ENCODE measurements at regions not wholly inside any gene's neighbourhood (a gene's known extent, or its start where the extent isn't known, plus 50 kb on each side); places are given as distances from the start of the nearest gene placed in this dataset.
"Not testable (repeated sequence)": the region's sequence is repeated elsewhere in the genome, so short reads cannot be mapped to it uniquely, and the experiment has no call there.

DNA sequence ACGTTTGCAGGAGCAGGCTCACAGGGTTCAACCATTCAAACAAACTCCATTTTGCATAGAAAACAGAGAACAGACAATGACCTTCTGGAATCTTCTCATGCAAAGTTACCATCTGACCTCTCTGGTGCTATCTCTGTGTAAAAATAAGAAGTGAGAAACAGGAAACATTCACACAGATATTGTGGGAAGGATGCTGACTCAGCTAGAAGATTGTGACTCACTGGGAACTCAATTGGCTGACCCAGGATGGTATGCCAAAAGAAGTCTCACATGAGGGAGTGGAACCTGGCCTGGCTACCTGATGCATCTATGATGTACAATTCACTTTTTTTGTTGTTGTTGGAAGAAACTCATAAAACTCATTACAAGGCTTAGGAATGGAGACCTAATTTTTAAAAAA, 61.1 kb upstream of the TBX18 start:
- ChIA-PET CTCF (no interaction called here), POLR2A (ENCODE audit: low non-redundant PET) (no interaction called here)
- DNase-seq (ENCODE audit: low spot score), result peak; percentile 69
- H3K27ac ChIP-seq, result no peak overlapping the region
- TF ChIP-seq, protein P1, sequence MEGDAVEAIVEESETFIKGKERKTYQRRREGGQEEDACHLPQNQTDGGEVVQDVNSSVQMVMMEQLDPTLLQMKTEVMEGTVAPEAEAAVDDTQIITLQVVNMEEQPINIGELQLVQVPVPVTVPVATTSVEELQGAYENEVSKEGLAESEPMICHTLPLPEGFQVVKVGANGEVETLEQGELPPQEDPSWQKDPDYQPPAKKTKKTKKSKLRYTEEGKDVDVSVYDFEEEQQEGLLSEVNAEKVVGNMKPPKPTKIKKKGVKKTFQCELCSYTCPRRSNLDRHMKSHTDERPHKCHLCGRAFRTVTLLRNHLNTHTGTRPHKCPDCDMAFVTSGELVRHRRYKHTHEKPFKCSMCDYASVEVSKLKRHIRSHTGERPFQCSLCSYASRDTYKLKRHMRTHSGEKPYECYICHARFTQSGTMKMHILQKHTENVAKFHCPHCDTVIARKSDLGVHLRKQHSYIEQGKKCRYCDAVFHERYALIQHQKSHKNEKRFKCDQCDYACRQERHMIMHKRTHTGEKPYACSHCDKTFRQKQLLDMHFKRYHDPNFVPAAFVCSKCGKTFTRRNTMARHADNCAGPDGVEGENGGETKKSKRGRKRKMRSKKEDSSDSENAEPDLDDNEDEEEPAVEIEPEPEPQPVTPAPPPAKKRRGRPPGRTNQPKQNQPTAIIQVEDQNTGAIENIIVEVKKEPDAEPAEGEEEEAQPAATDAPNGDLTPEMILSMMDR (conservative IDR thresholded peaks at IDR 0.05; ENCODE audit: low read depth), result no peak

DNA sequence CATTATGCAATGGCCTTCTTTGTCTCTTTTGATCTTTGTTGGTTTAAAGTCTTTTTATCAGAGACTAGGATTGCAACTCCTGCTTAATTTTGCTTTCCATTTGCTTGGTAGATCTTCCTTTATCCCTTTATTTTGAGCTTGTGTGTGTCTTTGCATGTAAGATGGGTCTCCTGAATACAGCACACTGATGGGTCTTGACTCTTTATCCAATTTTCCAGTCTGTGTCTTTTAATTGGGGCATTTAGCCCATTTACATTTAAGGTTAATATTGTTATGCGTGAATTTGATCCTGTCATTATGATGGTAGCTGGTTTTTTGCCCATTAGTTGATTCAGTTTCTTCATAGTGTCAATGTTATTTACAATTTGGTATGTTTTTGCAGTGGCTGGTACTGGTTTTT, 56.9 kb upstream of the TBX18 start:
- DNase-seq (ENCODE audit: low spot score); CTCF ChIA-PET; POLR2A ChIA-PET (ENCODE audit: low non-redundant PET); H3K27ac ChIP-seq: not testable (repeated sequence)

DNA sequence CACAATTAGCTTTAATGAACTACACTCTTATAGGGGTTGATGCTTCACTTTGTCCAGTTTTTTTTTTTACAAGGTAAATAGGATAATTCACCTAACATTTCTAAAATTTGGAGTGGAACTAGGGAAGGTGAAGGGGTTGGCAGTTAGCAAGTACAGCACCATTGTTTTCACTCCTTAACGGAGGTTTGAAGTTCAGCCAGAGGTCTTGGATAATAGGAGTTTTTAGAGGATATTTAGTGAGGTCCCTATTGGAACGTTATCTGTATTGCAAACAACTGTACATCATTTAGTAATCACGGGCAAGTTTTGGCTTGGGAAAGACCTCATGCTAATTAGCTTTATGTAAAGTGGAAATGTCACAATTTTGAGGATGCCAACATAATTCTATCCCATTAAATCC, 52.3 kb upstream of the TBX18 start:
- H3K27ac ChIP-seq, result no peak overlapping the region
- DNase-seq (ENCODE audit: low spot score), result no peak
- TF ChIP-seq, protein P1 (conservative IDR thresholded peaks at IDR 0.05; ENCODE audit: low read depth), result no peak
- ChIA-PET POLR2A (ENCODE audit: low non-redundant PET) (no interaction called here), CTCF (no interaction called here)

DNA sequence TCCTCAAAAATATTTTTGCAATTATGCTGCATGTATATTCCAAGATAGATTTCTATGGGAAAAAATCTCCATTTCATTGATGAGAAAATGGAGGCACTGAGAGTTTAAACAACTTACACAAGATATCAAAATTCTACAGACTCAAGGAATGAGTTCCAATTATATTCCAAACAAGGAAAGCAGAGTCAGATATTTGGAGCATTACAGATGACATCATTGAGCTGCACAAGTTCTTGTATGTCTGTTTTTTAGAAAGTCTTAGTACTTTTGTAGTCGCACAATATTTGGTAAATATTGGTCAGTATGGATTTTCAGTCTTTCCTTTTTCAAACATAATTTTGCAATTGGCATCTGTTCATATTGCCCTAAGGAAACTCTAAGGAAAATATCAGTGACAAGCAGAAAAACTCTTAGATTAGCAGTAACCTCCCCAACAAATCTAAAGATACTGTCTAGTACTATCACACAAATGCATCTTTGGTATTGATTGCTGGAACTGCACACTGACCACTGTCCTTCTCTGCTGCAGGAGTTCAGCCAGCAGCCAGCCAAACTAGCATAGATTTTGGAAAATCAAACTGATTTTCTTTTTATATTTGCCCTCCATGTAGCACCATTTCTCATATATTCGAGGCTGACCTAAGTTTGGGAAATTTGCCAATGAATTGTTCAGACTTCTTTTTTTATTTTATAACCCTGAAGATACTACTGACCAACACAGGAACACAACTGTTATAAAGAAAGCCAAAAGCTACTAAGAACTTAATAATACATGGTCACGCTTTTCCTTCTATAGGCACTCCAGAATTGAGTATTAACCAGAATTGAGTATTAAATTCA, 51.7 kb upstream of the TBX18 start:
- TF ChIP-seq, protein P1 (conservative IDR thresholded peaks at IDR 0.05; ENCODE audit: low read depth), result no peak
- POLR2A ChIA-PET (ENCODE audit: low non-redundant PET), result no interaction called here
- CTCF ChIA-PET, result no interaction called here

More for the DNA sequence above, 51.7 kb upstream of the TBX18 start:
- no peak for DNase-seq (ENCODE audit: low spot score)
- H3K27ac ChIP-seq, result no peak overlapping the region

All from RWPE1 (cell line).